HCT116 (cell line): ENCODE measurements at regions not wholly inside any gene's neighbourhood (a gene's known extent, or its start where the extent isn't known, plus 50 kb on each side); places are given as distances from the start of the nearest gene placed in this dataset.

Experiments used
- EGR1 ChIP-seq: IDR thresholded peaks from 2 replicates; pipeline ENCODE4 v1.6.1; 2012; ENCODE audit warnings: low read depth
- EZH2 ChIP-seq: fragments of 200-600 bp; sonication (generic); IDR thresholded peaks from 2 replicates; pipeline ENCODE4 v1.6.1; 2017; ENCODE audit warnings: antibody characterized with exemption, mixed run types

DNA sequence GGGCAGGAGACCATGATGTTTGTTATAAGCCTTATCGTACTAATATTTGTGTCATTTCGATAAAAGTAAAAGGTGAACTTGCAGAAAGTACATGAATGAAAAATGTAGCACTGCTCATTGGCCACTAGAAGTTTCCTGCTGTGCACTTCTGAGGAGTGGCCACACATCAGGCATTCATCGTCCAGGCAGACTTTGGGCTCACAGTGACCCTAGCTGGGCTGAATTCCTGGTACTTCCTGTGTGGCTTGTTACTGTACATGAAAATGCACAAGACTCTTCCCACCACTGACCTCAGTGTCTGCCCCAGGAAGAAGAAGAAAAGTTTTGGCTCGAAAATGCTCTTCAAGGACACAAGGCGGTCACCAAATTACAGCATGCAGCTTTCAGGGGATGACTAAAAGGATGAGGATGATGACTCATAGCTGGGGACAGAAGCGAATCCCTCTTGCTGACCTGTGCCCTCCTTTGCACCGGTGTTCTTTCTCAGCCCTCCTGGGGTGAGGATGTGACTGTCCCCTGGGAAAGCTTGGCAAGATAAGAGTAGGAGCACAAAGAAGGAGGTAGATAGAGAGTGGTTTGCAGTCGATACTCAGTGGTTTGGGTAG lies 252.4 kb upstream of the KAZN start:
- TF ChIP-seq EGR1 = no peak
- TF ChIP-seq EZH2 = no peak
